ENCODE measurements at regions not wholly inside any gene's neighbourhood (a gene's known extent, or its start where the extent isn't known, plus 50 kb on each side); places are given as distances from the start of the nearest gene placed in this dataset.

DNA sequence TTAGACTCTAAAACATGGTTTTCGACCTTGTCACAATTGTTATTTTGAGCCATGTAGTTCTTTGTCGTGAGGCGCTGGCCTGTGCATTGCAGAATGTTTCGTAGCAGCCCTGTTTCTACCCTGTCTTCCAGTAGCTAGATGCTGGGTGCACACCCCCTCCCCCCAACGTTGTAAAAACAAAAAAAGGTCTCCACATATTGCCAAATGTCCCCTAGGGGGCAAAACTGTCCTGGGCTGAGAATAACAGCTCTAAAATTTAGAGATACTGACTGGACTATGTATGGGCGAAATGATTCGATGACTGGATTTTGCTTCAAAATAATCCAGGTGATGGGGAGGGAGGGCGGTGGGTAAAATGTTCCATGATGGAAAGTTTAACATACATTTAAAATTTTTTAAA is 126.1 kb upstream of the FUT8 start:
- TF ChIP-seq, protein P1, sequence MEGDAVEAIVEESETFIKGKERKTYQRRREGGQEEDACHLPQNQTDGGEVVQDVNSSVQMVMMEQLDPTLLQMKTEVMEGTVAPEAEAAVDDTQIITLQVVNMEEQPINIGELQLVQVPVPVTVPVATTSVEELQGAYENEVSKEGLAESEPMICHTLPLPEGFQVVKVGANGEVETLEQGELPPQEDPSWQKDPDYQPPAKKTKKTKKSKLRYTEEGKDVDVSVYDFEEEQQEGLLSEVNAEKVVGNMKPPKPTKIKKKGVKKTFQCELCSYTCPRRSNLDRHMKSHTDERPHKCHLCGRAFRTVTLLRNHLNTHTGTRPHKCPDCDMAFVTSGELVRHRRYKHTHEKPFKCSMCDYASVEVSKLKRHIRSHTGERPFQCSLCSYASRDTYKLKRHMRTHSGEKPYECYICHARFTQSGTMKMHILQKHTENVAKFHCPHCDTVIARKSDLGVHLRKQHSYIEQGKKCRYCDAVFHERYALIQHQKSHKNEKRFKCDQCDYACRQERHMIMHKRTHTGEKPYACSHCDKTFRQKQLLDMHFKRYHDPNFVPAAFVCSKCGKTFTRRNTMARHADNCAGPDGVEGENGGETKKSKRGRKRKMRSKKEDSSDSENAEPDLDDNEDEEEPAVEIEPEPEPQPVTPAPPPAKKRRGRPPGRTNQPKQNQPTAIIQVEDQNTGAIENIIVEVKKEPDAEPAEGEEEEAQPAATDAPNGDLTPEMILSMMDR (IDR thresholded peaks at IDR 0.05; ENCODE audit: borderline replicate concordance, extremely low read depth, low read length, poor library complexity, severe bottlenecking): no peak
- no peak for TF ChIP-seq EZH2 (IDR thresholded peaks at IDR 0.05; ENCODE audit: borderline replicate concordance, low read depth, low read length, severe bottlenecking)

Measured in DND-41 (cell line).